ENCODE measurements at regions not wholly inside any gene's neighbourhood (a gene's known extent, or its start where the extent isn't known, plus 50 kb on each side); places are given as distances from the start of the nearest gene placed in this dataset.

GRCh38 chr5:17426104-17426749 is 71.8 kb upstream of the TAF11L2 start:
- H3K27ac Mint-ChIP-seq (ENCODE audit: unreplicated experiment): no peak overlapping the region
- no peaks in the 10 kb centered on the region for H3K27me3 ChIP-seq (ENCODE audit: insufficient read depth, low read length)
- no peak overlapping the region for H3K27ac ChIP-seq (ENCODE audit: low read depth, low read length)
- H3K27me3 Mint-ChIP-seq (ENCODE audit: low read depth, unreplicated experiment): no peaks in the 10 kb centered on the region
- no peak overlapping the region for H3K9ac ChIP-seq (ENCODE audit: low read length)
- no peak overlapping the region for H3K4me3 ChIP-seq (ENCODE audit: insufficient read depth, low read depth, low read length)
- H3K9me3 Mint-ChIP-seq (ENCODE audit: unreplicated experiment): no peaks in the 10 kb centered on the region
- DNase-seq (ENCODE audit: low read depth): no peak
- no peak overlapping the region for H2AFZ ChIP-seq (ENCODE audit: low read depth, low read length)
- no peak overlapping the region for H3K4me3 Mint-ChIP-seq (ENCODE audit: unreplicated experiment)
- no peak for FAIRE-seq
- no peaks in the 10 kb centered on the region for H4K20me1 ChIP-seq (ENCODE audit: insufficient read depth, low read length)
- no peaks in the 10 kb centered on the region for H3K9me3 ChIP-seq (ENCODE audit: insufficient read depth, low read depth, low read length)
- no peaks in the 10 kb centered on the region for H3K4me1 Mint-ChIP-seq (ENCODE audit: low read depth, unreplicated experiment)
- H3K79me2 ChIP-seq (ENCODE audit: insufficient read depth, low read length): no peaks in the 10 kb centered on the region
- no peaks in the 10 kb centered on the region for H3K36me3 Mint-ChIP-seq (ENCODE audit: low read depth, unreplicated experiment)
- TF ChIP-seq EZH2 (IDR thresholded peaks at IDR 0.05; ENCODE audit: insufficient read depth, low read length): no peak
- TF ChIP-seq, protein P1, sequence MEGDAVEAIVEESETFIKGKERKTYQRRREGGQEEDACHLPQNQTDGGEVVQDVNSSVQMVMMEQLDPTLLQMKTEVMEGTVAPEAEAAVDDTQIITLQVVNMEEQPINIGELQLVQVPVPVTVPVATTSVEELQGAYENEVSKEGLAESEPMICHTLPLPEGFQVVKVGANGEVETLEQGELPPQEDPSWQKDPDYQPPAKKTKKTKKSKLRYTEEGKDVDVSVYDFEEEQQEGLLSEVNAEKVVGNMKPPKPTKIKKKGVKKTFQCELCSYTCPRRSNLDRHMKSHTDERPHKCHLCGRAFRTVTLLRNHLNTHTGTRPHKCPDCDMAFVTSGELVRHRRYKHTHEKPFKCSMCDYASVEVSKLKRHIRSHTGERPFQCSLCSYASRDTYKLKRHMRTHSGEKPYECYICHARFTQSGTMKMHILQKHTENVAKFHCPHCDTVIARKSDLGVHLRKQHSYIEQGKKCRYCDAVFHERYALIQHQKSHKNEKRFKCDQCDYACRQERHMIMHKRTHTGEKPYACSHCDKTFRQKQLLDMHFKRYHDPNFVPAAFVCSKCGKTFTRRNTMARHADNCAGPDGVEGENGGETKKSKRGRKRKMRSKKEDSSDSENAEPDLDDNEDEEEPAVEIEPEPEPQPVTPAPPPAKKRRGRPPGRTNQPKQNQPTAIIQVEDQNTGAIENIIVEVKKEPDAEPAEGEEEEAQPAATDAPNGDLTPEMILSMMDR (IDR thresholded peaks at IDR 0.05; ENCODE audit: insufficient read depth, low read depth, low read length): no peak
- H3K4me2 ChIP-seq (ENCODE audit: low read length): no peak overlapping the region
- H3K4me1 ChIP-seq (ENCODE audit: insufficient read depth, low read length): no peaks in the 10 kb centered on the region
- H3K36me3 ChIP-seq (ENCODE audit: insufficient read depth, low read length): no peaks in the 10 kb centered on the region

GRCh38 chr5:17428176-17428800 is 69.7 kb upstream of the TAF11L2 start:
- TF ChIP-seq, protein P1 (IDR thresholded peaks at IDR 0.05; ENCODE audit: insufficient read depth, low read depth, low read length): no peak
- no peak for TF ChIP-seq EZH2 (IDR thresholded peaks at IDR 0.05; ENCODE audit: insufficient read depth, low read length)
- H3K9me3 ChIP-seq (ENCODE audit: insufficient read depth, low read depth, low read length): no peaks in the 10 kb centered on the region
- no peak overlapping the region for H3K4me3 ChIP-seq (ENCODE audit: insufficient read depth, low read depth, low read length)
- no peaks in the 10 kb centered on the region for H3K4me1 Mint-ChIP-seq (ENCODE audit: low read depth, unreplicated experiment)
- H3K79me2 ChIP-seq (ENCODE audit: insufficient read depth, low read length): no peaks in the 10 kb centered on the region
- H3K36me3 ChIP-seq (ENCODE audit: insufficient read depth, low read length): no peaks in the 10 kb centered on the region
- DNase-seq (ENCODE audit: low read depth): no peak
- H3K36me3 Mint-ChIP-seq (ENCODE audit: low read depth, unreplicated experiment): no peaks in the 10 kb centered on the region
- no peak overlapping the region for H3K4me2 ChIP-seq (ENCODE audit: low read length)
- no peaks in the 10 kb centered on the region for H3K27me3 Mint-ChIP-seq (ENCODE audit: low read depth, unreplicated experiment)
- no peak overlapping the region for H3K4me3 Mint-ChIP-seq (ENCODE audit: unreplicated experiment)
- H4K20me1 ChIP-seq (ENCODE audit: insufficient read depth, low read length): no peaks in the 10 kb centered on the region
- H3K9ac ChIP-seq (ENCODE audit: low read length): no peak overlapping the region
- no peak overlapping the region for H3K27ac ChIP-seq (ENCODE audit: low read depth, low read length)
- H2AFZ ChIP-seq (ENCODE audit: low read depth, low read length): no peak overlapping the region
- no peak for FAIRE-seq
- H3K9me3 Mint-ChIP-seq (ENCODE audit: unreplicated experiment): no peaks in the 10 kb centered on the region
- H3K4me1 ChIP-seq (ENCODE audit: insufficient read depth, low read length): no peaks in the 10 kb centered on the region
- H3K27ac Mint-ChIP-seq (ENCODE audit: unreplicated experiment): no peak overlapping the region
- H3K27me3 ChIP-seq (ENCODE audit: insufficient read depth, low read length): no peaks in the 10 kb centered on the region

- no peak for FAIRE-seq
- H3K36me3 ChIP-seq (ENCODE audit: insufficient read depth, low read length): no peaks in the 10 kb centered on the region
- H3K79me2 ChIP-seq (ENCODE audit: insufficient read depth, low read length): no peaks in the 10 kb centered on the region
- H4K20me1 ChIP-seq (ENCODE audit: insufficient read depth, low read length): no peaks in the 10 kb centered on the region
- no peaks in the 10 kb centered on the region for H3K4me1 ChIP-seq (ENCODE audit: insufficient read depth, low read length)
- no peaks in the 10 kb centered on the region for H3K9me3 ChIP-seq (ENCODE audit: insufficient read depth, low read depth, low read length)
- peaks cover 3% of the 10 kb centered on the region for H3K4me1 Mint-ChIP-seq (ENCODE audit: low read depth, unreplicated experiment)
- no peak overlapping the region for H2AFZ ChIP-seq (ENCODE audit: low read depth, low read length)
- no peak overlapping the region for H3K4me3 ChIP-seq (ENCODE audit: insufficient read depth, low read depth, low read length)
- no peak overlapping the region for H3K9ac ChIP-seq (ENCODE audit: low read length)
- no peak overlapping the region for H3K4me3 Mint-ChIP-seq (ENCODE audit: unreplicated experiment)
- H3K9me3 Mint-ChIP-seq (ENCODE audit: unreplicated experiment): no peaks in the 10 kb centered on the region
- no peak for DNase-seq (ENCODE audit: low read depth)
- H3K27me3 ChIP-seq (ENCODE audit: insufficient read depth, low read length): no peaks in the 10 kb centered on the region
- H3K27ac Mint-ChIP-seq (ENCODE audit: unreplicated experiment): no peak overlapping the region
- no peak overlapping the region for H3K27ac ChIP-seq (ENCODE audit: low read depth, low read length)
- H3K4me2 ChIP-seq (ENCODE audit: low read length): no peak overlapping the region
- H3K27me3 Mint-ChIP-seq (ENCODE audit: low read depth, unreplicated experiment): no peaks in the 10 kb centered on the region
- TF ChIP-seq, protein P1 (IDR thresholded peaks at IDR 0.05; ENCODE audit: insufficient read depth, low read depth, low read length): no peak
- TF ChIP-seq EZH2 (IDR thresholded peaks at IDR 0.05; ENCODE audit: insufficient read depth, low read length): no peak
- H3K36me3 Mint-ChIP-seq (ENCODE audit: low read depth, unreplicated experiment): no peaks in the 10 kb centered on the region
Observed at GRCh38 chr5:17429353-17429752, 68.7 kb upstream of the TAF11L2 start.

Data from astrocyte (in vitro differentiated cells and primary cell).